ENCODE measurements at regions not wholly inside any gene's neighbourhood (a gene's known extent, or its start where the extent isn't known, plus 50 kb on each side); places are given as distances from the start of the nearest gene placed in this dataset.

DNA sequence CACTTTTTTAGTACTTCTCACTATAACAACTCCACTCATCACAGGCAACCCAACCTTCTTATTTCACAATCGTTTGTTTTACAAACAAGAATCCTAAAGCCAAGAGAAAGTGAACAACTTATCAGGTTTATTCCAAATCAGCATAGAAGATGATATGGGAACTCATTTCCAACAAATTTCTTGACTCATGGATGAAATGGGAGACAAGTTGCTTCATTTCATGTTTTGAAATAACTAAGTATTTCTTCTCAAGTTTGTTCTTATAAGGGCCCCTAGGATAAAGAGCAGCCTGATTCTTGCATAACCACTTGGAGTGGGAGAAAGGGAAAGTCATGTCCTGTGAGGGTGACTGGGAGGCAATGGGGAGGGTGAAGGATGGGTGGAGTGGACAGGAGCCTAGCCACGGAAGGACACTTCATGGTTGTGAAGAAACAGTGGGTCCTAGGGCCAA lies 168.3 kb downstream of the DUSP6 start:
- H3K27ac ChIP-seq (ENCODE audit: low read depth, low read length) = no peak overlapping the region
- WGBS (ENCODE audit: insufficient coverage) = no CpG with 5 or more reads among the region's 2 CpGs
- no peak for DNase-seq (ENCODE audit: low read depth in 4 of 6, low spot score in 6 of 6)
- H3K4me1 ChIP-seq (ENCODE audit: control insufficient read depth, insufficient read depth, low read length) = no peaks in the 10 kb centered on the region
- no peaks in the 10 kb centered on the region for H3K27me3 ChIP-seq (ENCODE audit: control insufficient read depth, insufficient read depth, low read length)
- no peaks in the 10 kb centered on the region for H3K36me3 ChIP-seq (ENCODE audit: control insufficient read depth, insufficient read depth, low read length)
- no peak overlapping the region for H3K4me3 ChIP-seq (ENCODE audit: low read depth, low read length)
- H3K9me3 ChIP-seq (ENCODE audit: control insufficient read depth, insufficient read depth, low read length) = no peaks in the 10 kb centered on the region

GRCh38 chr12:89181271-89181920 lies 170.9 kb downstream of the DUSP6 start:
- Histone ChIP-seq H3K27ac (ENCODE audit: low read depth, low read length) (no peak overlapping the region), H3K4me3 (ENCODE audit: low read depth, low read length) (no peak overlapping the region), H3K36me3 (ENCODE audit: control insufficient read depth, insufficient read depth, low read length) (no peaks in the 10 kb centered on the region), H3K9me3 (ENCODE audit: control insufficient read depth, insufficient read depth, low read length) (no peaks in the 10 kb centered on the region), H3K4me1 (ENCODE audit: control insufficient read depth, insufficient read depth, low read length) (no peaks in the 10 kb centered on the region), H3K27me3 (ENCODE audit: control insufficient read depth, insufficient read depth, low read length) (no peaks in the 10 kb centered on the region)
- DNase-seq (ENCODE audit: low read depth in 4 of 6, low spot score in 6 of 6) = no peak
- WGBS (ENCODE audit: insufficient coverage) = no CpG with 5 or more reads among the region's 2 CpGs

GRCh38 chr12:89180496-89180895 lies 171.8 kb downstream of the DUSP6 start:
- Histone ChIP-seq H3K27ac (ENCODE audit: low read depth, low read length) (no peak overlapping the region), H3K9me3 (ENCODE audit: control insufficient read depth, insufficient read depth, low read length) (no peaks in the 10 kb centered on the region)
- no CpG with 5 or more reads among the region's 2 CpGs for WGBS (ENCODE audit: insufficient coverage)

GRCh38 chr12:89179983-89180382 lies 172.3 kb downstream of the DUSP6 start:
- H3K4me1 ChIP-seq (ENCODE audit: control insufficient read depth, insufficient read depth, low read length) = no peaks in the 10 kb centered on the region
- no peaks in the 10 kb centered on the region for H3K36me3 ChIP-seq (ENCODE audit: control insufficient read depth, insufficient read depth, low read length)
- H3K27ac ChIP-seq (ENCODE audit: low read depth, low read length) = no peak overlapping the region
- DNase-seq (ENCODE audit: low read depth in 4 of 6, low spot score in 6 of 6) = peak in 1 of 6 donors; percentile 56
- 71% methylated on average over 1 of the region's 1 CpG for WGBS (ENCODE audit: insufficient coverage)
- no peak overlapping the region for H3K4me3 ChIP-seq (ENCODE audit: low read depth, low read length)
- H3K27me3 ChIP-seq (ENCODE audit: control insufficient read depth, insufficient read depth, low read length) = no peaks in the 10 kb centered on the region
- H3K9me3 ChIP-seq (ENCODE audit: control insufficient read depth, insufficient read depth, low read length) = no peaks in the 10 kb centered on the region

More at GRCh38 chr12:89180496-89180895, 171.8 kb downstream of the DUSP6 start:
- Histone ChIP-seq H3K27me3 (ENCODE audit: control insufficient read depth, insufficient read depth, low read length) (no peaks in the 10 kb centered on the region), H3K4me3 (ENCODE audit: low read depth, low read length) (no peak overlapping the region), H3K36me3 (ENCODE audit: control insufficient read depth, insufficient read depth, low read length) (no peaks in the 10 kb centered on the region), H3K4me1 (ENCODE audit: control insufficient read depth, insufficient read depth, low read length) (no peaks in the 10 kb centered on the region)
- DNase-seq (ENCODE audit: low read depth in 4 of 6, low spot score in 6 of 6) = no peak

GRCh38 chr12:89179245-89179644 lies 173.1 kb downstream of the DUSP6 start:
- Histone ChIP-seq H3K27ac (ENCODE audit: low read depth, low read length) (no peak overlapping the region), H3K27me3 (ENCODE audit: control insufficient read depth, insufficient read depth, low read length) (no peaks in the 10 kb centered on the region), H3K9me3 (ENCODE audit: control insufficient read depth, insufficient read depth, low read length) (no peaks in the 10 kb centered on the region), H3K4me1 (ENCODE audit: control insufficient read depth, insufficient read depth, low read length) (no peaks in the 10 kb centered on the region), H3K4me3 (ENCODE audit: low read depth, low read length) (no peak overlapping the region), H3K36me3 (ENCODE audit: control insufficient read depth, insufficient read depth, low read length) (no peaks in the 10 kb centered on the region)
- no peak for DNase-seq (ENCODE audit: low read depth in 4 of 6, low spot score in 6 of 6)
- no CpG with 5 or more reads among the region's 1 CpG for WGBS (ENCODE audit: insufficient coverage)

DNA sequence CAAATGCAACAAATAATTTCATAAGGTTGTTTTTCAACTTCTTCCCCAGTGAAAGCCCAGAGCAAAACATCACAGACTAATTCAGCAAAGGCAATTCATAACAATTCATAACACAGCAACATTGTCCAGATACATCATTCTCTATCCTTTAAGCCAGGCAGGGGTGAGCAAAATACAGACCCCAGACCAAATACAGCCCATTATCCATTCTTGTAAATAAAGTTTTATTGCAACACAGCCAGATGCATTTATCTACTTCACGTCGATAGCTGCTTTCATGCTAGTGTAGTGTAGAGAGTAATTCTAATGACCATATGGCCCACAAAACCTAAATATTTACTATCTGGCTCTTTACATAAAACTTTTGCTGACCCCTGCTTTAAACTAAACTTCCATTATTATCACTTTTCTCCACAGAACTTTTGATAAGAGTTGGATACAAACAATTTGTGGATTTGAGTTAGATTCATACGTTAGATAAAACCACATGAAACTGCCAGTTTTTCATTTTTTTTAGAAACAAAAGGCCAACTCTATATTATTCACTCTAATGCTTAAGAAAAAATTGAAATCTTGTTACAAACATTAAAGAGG lies 174.4 kb downstream of the DUSP6 start:
- H3K4me3 ChIP-seq (ENCODE audit: low read depth, low read length) = no peak overlapping the region
- DNase-seq (ENCODE audit: low read depth in 4 of 6, low spot score in 6 of 6) = no peak
- no peaks in the 10 kb centered on the region for H3K36me3 ChIP-seq (ENCODE audit: control insufficient read depth, insufficient read depth, low read length)
- no peak overlapping the region for H3K27ac ChIP-seq (ENCODE audit: low read depth, low read length)
- H3K27me3 ChIP-seq (ENCODE audit: control insufficient read depth, insufficient read depth, low read length) = no peaks in the 10 kb centered on the region
- no CpG with 5 or more reads among the region's 3 CpGs for WGBS (ENCODE audit: insufficient coverage)
- H3K4me1 ChIP-seq (ENCODE audit: control insufficient read depth, insufficient read depth, low read length) = no peaks in the 10 kb centered on the region
- no peaks in the 10 kb centered on the region for H3K9me3 ChIP-seq (ENCODE audit: control insufficient read depth, insufficient read depth, low read length)

GRCh38 chr12:89176676-89177075 lies 175.6 kb downstream of the DUSP6 start:
- DNase-seq (ENCODE audit: low read depth in 4 of 6, low spot score in 6 of 6) = no peak
- no peaks in the 10 kb centered on the region for H3K27me3 ChIP-seq (ENCODE audit: control insufficient read depth, insufficient read depth, low read length)
- no peaks in the 10 kb centered on the region for H3K36me3 ChIP-seq (ENCODE audit: control insufficient read depth, insufficient read depth, low read length)
- no peaks in the 10 kb centered on the region for H3K9me3 ChIP-seq (ENCODE audit: control insufficient read depth, insufficient read depth, low read length)
- 60% methylated on average over 1 of the region's 2 CpGs for WGBS (ENCODE audit: insufficient coverage)
- no peak overlapping the region for H3K27ac ChIP-seq (ENCODE audit: low read depth, low read length)
- H3K4me3 ChIP-seq (ENCODE audit: low read depth, low read length) = no peak overlapping the region
- H3K4me1 ChIP-seq (ENCODE audit: control insufficient read depth, insufficient read depth, low read length) = no peaks in the 10 kb centered on the region

- no peaks in the 10 kb centered on the region for H3K4me1 ChIP-seq (ENCODE audit: control insufficient read depth, insufficient read depth, low read length)
- no peak for DNase-seq (ENCODE audit: low read depth in 4 of 6, low spot score in 6 of 6)
- no peaks in the 10 kb centered on the region for H3K36me3 ChIP-seq (ENCODE audit: control insufficient read depth, insufficient read depth, low read length)
- no peak overlapping the region for H3K27ac ChIP-seq (ENCODE audit: low read depth, low read length)
- no peaks in the 10 kb centered on the region for H3K9me3 ChIP-seq (ENCODE audit: control insufficient read depth, insufficient read depth, low read length)
- no peaks in the 10 kb centered on the region for H3K27me3 ChIP-seq (ENCODE audit: control insufficient read depth, insufficient read depth, low read length)
- H3K4me3 ChIP-seq (ENCODE audit: low read depth, low read length) = no peak overlapping the region
- WGBS (ENCODE audit: insufficient coverage) = no CpG with 5 or more reads among the region's 4 CpGs
These were observed 178.6 kb downstream of the DUSP6 start for GRCh38 chr12:89173678-89174077.

- WGBS (ENCODE audit: insufficient coverage) = no CpG with 5 or more reads among the region's 1 CpG
- H3K9me3 ChIP-seq (ENCODE audit: control insufficient read depth, insufficient read depth, low read length) = no peaks in the 10 kb centered on the region
- no peak overlapping the region for H3K27ac ChIP-seq (ENCODE audit: low read depth, low read length)
- H3K4me1 ChIP-seq (ENCODE audit: control insufficient read depth, insufficient read depth, low read length) = no peaks in the 10 kb centered on the region
- H3K36me3 ChIP-seq (ENCODE audit: control insufficient read depth, insufficient read depth, low read length) = no peaks in the 10 kb centered on the region
- DNase-seq (ENCODE audit: low read depth in 4 of 6, low spot score in 6 of 6) = no peak
- H3K4me3 ChIP-seq (ENCODE audit: low read depth, low read length) = no peak overlapping the region
- H3K27me3 ChIP-seq (ENCODE audit: control insufficient read depth, insufficient read depth, low read length) = no peaks in the 10 kb centered on the region
These were observed 179.2 kb downstream of the DUSP6 start for GRCh38 chr12:89173096-89173495.

- Histone ChIP-seq H3K4me1 (ENCODE audit: control insufficient read depth, insufficient read depth, low read length) (no peaks in the 10 kb centered on the region), H3K4me3 (ENCODE audit: low read depth, low read length) (no peak overlapping the region), H3K27ac (ENCODE audit: low read depth, low read length) (no peak overlapping the region), H3K9me3 (ENCODE audit: control insufficient read depth, insufficient read depth, low read length) (no peaks in the 10 kb centered on the region), H3K27me3 (ENCODE audit: control insufficient read depth, insufficient read depth, low read length) (no peaks in the 10 kb centered on the region), H3K36me3 (ENCODE audit: control insufficient read depth, insufficient read depth, low read length) (no peaks in the 10 kb centered on the region)
- DNase-seq (ENCODE audit: low read depth in 4 of 6, low spot score in 6 of 6) = no peak
These were observed 180.1 kb downstream of the DUSP6 start for GRCh38 chr12:89172224-89172623.
